GM19043 (cell line): ENCODE measurements at regions not wholly inside any gene's neighbourhood (a gene's known extent, or its start where the extent isn't known, plus 50 kb on each side); places are given as distances from the start of the nearest gene placed in this dataset.

Source experiments
- ATAC-seq: cut with Tn5 transposase; IDR thresholded peaks from one replicate; pipeline ENCODE4 v1.9.1; 2021; ENCODE audit warnings: low read depth; ENCODE audit not compliant: unreplicated experiment

GRCh38 chr10:128751851-128752250 lies 625.6 kb upstream of the MKI67 start:
- ATAC-seq = no peak

- no peak for ATAC-seq
Measured at GRCh38 chr10:128759174-128759573, 633.0 kb upstream of the MKI67 start.

GRCh38 chr10:128763588-128763987 lies 637.4 kb upstream of the MKI67 start:
- ATAC-seq = no peak

- no peak for ATAC-seq
Measured at GRCh38 chr10:128764190-128764589, 638.0 kb upstream of the MKI67 start.

- no peak for ATAC-seq
Measured at GRCh38 chr10:128766915-128767314, 640.7 kb upstream of the MKI67 start.

GRCh38 chr10:128774979-128775378 lies 648.8 kb upstream of the MKI67 start:
- no peak for ATAC-seq

GRCh38 chr10:128775743-128776142 lies 649.5 kb upstream of the MKI67 start:
- no peak for ATAC-seq

GRCh38 chr10:128776673-128777252 lies 650.5 kb upstream of the MKI67 start:
- no peak for ATAC-seq

GRCh38 chr10:128777342-128777741 lies 651.1 kb upstream of the MKI67 start:
- no peak for ATAC-seq

GRCh38 chr10:128779416-128779815 lies 653.2 kb upstream of the MKI67 start:
- no peak for ATAC-seq

GRCh38 chr10:128780156-128780761 lies 654.0 kb upstream of the MKI67 start:
- no peak for ATAC-seq

- no peak for ATAC-seq
Measured at GRCh38 chr10:128781637-128782036, 655.4 kb upstream of the MKI67 start.

GRCh38 chr10:128784444-128784843 lies 658.2 kb upstream of the MKI67 start:
- ATAC-seq = no peak

- ATAC-seq = no peak
Measured at GRCh38 chr10:128792426-128793140, 666.4 kb upstream of the MKI67 start.

- ATAC-seq = no peak
Measured at GRCh38 chr10:128793726-128794655, 667.8 kb upstream of the MKI67 start.

- no peak for ATAC-seq
Measured at GRCh38 chr10:128796396-128796912, 670.2 kb upstream of the MKI67 start.

- ATAC-seq = no peak
Measured at GRCh38 chr10:128802062-128802461, 665.0 kb upstream of the MGMT start.

GRCh38 chr10:128803790-128804189 lies 663.3 kb upstream of the MGMT start:
- no peak for ATAC-seq

GRCh38 chr10:128804411-128804810 lies 662.6 kb upstream of the MGMT start:
- ATAC-seq = no peak

GRCh38 chr10:128808921-128809440 lies 658.1 kb upstream of the MGMT start:
- peak; percentile 55 for ATAC-seq
